ENCODE measurements at regions not wholly inside any gene's neighbourhood (a gene's known extent, or its start where the extent isn't known, plus 50 kb on each side); places are given as distances from the start of the nearest gene placed in this dataset.

- Histone ChIP-seq H3F3A (ENCODE audit: insufficient read depth, low read length, poor library complexity, severe bottlenecking) (no peaks in the 10 kb centered on the region), H3K36me3 (ENCODE audit: insufficient read depth, low read length) (no peaks in the 10 kb centered on the region), H3K9ac (ENCODE audit: low read length) (no peak overlapping the region), H3K79me2 (replicated peaks; ENCODE audit: insufficient read depth, low read length) (no peaks in the 10 kb centered on the region), H3K27ac (ENCODE audit: low read length) (no peak overlapping the region), H2AFZ (ENCODE audit: low read depth, low read length) (no peak overlapping the region), H3K4me2 (ENCODE audit: low read length) (no peak overlapping the region), H3K27me3 (ENCODE audit: insufficient read depth, low read depth, low read length) (no peaks in the 10 kb centered on the region), H3K9me2 (ENCODE audit: insufficient read depth, low read length) (no peaks in the 10 kb centered on the region), H4K20me1 (ENCODE audit: insufficient read depth) (no peaks in the 10 kb centered on the region), H3K4me3 (ENCODE audit: low read length) (no peak overlapping the region), H3K9me3 (ENCODE audit: low read length) (no peaks in the 10 kb centered on the region)
- TF ChIP-seq CTCF (IDR thresholded peaks at IDR 0.05; ENCODE audit: poor library complexity, severe bottlenecking): no peak
- no peak for TF ChIP-seq EP300 (conservative IDR thresholded peaks at IDR 0.05; ENCODE audit: poor library complexity, severe bottlenecking)
- no peak for TF ChIP-seq MXI1 (conservative IDR thresholded peaks at IDR 0.05; ENCODE audit: poor library complexity, severe bottlenecking)
- no peak for TF ChIP-seq RAD21 (conservative IDR thresholded peaks at IDR 0.05)
- no peak for TF ChIP-seq SMC3 (conservative IDR thresholded peaks at IDR 0.05; ENCODE audit: poor library complexity)
- TF ChIP-seq POLR2AphosphoS5 (IDR thresholded peaks at IDR 0.05): no peak
- no peak for TF ChIP-seq REST (IDR thresholded peaks at IDR 0.05; ENCODE audit: borderline replicate concordance)
- no peak for TF ChIP-seq TAF1 (IDR thresholded peaks at IDR 0.05; ENCODE audit: low read depth)
- no peak for TF ChIP-seq EZH2 (IDR thresholded peaks at IDR 0.05; ENCODE audit: borderline replicate concordance, insufficient read depth, low read length, poor library complexity, severe bottlenecking)
These were observed 347.8 kb upstream of the RGMB start for GRCh38 chr5:98425640-98426039.

- Histone ChIP-seq H3K9ac (ENCODE audit: low read length) (no peak overlapping the region), H3K4me2 (ENCODE audit: low read length) (no peak overlapping the region), H3K9me2 (ENCODE audit: insufficient read depth, low read length) (no peaks in the 10 kb centered on the region), H4K20me1 (ENCODE audit: insufficient read depth) (no peaks in the 10 kb centered on the region), H2AFZ (ENCODE audit: low read depth, low read length) (no peak overlapping the region), H3K4me3 (ENCODE audit: low read length) (no peak overlapping the region), H3K27ac (ENCODE audit: low read length) (no peak overlapping the region), H3K27me3 (ENCODE audit: insufficient read depth, low read depth, low read length) (no peaks in the 10 kb centered on the region), H3K9me3 (ENCODE audit: low read length) (no peaks in the 10 kb centered on the region), H3F3A (ENCODE audit: insufficient read depth, low read length, poor library complexity, severe bottlenecking) (no peaks in the 10 kb centered on the region), H3K79me2 (replicated peaks; ENCODE audit: insufficient read depth, low read length) (no peaks in the 10 kb centered on the region), H3K36me3 (ENCODE audit: insufficient read depth, low read length) (no peaks in the 10 kb centered on the region)
- TF ChIP-seq MXI1 (conservative IDR thresholded peaks at IDR 0.05; ENCODE audit: poor library complexity, severe bottlenecking) (no peak), EP300 (conservative IDR thresholded peaks at IDR 0.05; ENCODE audit: poor library complexity, severe bottlenecking) (no peak), TAF1 (IDR thresholded peaks at IDR 0.05; ENCODE audit: low read depth) (no peak), POLR2AphosphoS5 (IDR thresholded peaks at IDR 0.05) (no peak), CTCF (IDR thresholded peaks at IDR 0.05; ENCODE audit: poor library complexity, severe bottlenecking) (no peak), RAD21 (conservative IDR thresholded peaks at IDR 0.05) (no peak), REST (IDR thresholded peaks at IDR 0.05; ENCODE audit: borderline replicate concordance) (no peak)
These were observed 344.7 kb upstream of the RGMB start for GRCh38 chr5:98428806-98429205.
